ENCODE measurements at regions not wholly inside any gene's neighbourhood (a gene's known extent, or its start where the extent isn't known, plus 50 kb on each side); places are given as distances from the start of the nearest gene placed in this dataset.
"Not testable (repeated sequence)": the region's sequence is repeated elsewhere in the genome, so short reads cannot be mapped to it uniquely, and the experiment has no call there.

GRCh38 chr3:22729212-22729611 lies 473.9 kb upstream of the UBE2E2 start:
- Mint-ChIP-seq H3K27ac (no peak overlapping the region), H3K27me3 (no peaks in the 10 kb centered on the region), H3K36me3 (ENCODE audit: low read depth) (no peaks in the 10 kb centered on the region), H3K4me3 (no peak overlapping the region), H3K4me1 (ENCODE audit: low read depth) (no peaks in the 10 kb centered on the region), H3K9me3 (no peaks in the 10 kb centered on the region)

GRCh38 chr3:22729981-22730380 lies 473.1 kb upstream of the UBE2E2 start:
- Mint-ChIP-seq H3K36me3 (ENCODE audit: low read depth) (no peaks in the 10 kb centered on the region), H3K27me3 (no peaks in the 10 kb centered on the region), H3K4me1 (ENCODE audit: low read depth) (no peaks in the 10 kb centered on the region), H3K4me3 (no peak overlapping the region), H3K27ac (no peak overlapping the region), H3K9me3 (no peaks in the 10 kb centered on the region)

GRCh38 chr3:22730701-22731100 lies 472.4 kb upstream of the UBE2E2 start:
- Mint-ChIP-seq H3K27me3 (no peaks in the 10 kb centered on the region), H3K4me3 (no peak overlapping the region), H3K27ac (no peak overlapping the region), H3K9me3 (no peaks in the 10 kb centered on the region), H3K36me3 (ENCODE audit: low read depth) (no peaks in the 10 kb centered on the region), H3K4me1 (ENCODE audit: low read depth) (no peaks in the 10 kb centered on the region)

- H3K9me3 Mint-ChIP-seq = no peaks in the 10 kb centered on the region
- no peaks in the 10 kb centered on the region for H3K27me3 Mint-ChIP-seq
- no peaks in the 10 kb centered on the region for H3K36me3 Mint-ChIP-seq (ENCODE audit: low read depth)
- H3K4me1 Mint-ChIP-seq (ENCODE audit: low read depth) = no peaks in the 10 kb centered on the region
- no peak overlapping the region for H3K27ac Mint-ChIP-seq
- H3K4me3 Mint-ChIP-seq = no peak overlapping the region
Observed at GRCh38 chr3:22731901-22732300, 471.2 kb upstream of the UBE2E2 start.

GRCh38 chr3:22732641-22733040 lies 470.5 kb upstream of the UBE2E2 start:
- no peak overlapping the region for H3K27ac Mint-ChIP-seq
- H3K4me1 Mint-ChIP-seq (ENCODE audit: low read depth) = no peaks in the 10 kb centered on the region
- H3K27me3 Mint-ChIP-seq = no peaks in the 10 kb centered on the region
- H3K36me3 Mint-ChIP-seq (ENCODE audit: low read depth) = no peaks in the 10 kb centered on the region
- no peak overlapping the region for H3K4me3 Mint-ChIP-seq
- no peaks in the 10 kb centered on the region for H3K9me3 Mint-ChIP-seq

GRCh38 chr3:22734207-22734606 lies 468.9 kb upstream of the UBE2E2 start:
- no peak overlapping the region for H3K4me3 Mint-ChIP-seq
- H3K36me3 Mint-ChIP-seq (ENCODE audit: low read depth) = no peaks in the 10 kb centered on the region
- no peaks in the 10 kb centered on the region for H3K27me3 Mint-ChIP-seq
- no peak overlapping the region for H3K27ac Mint-ChIP-seq
- H3K9me3 Mint-ChIP-seq = no peaks in the 10 kb centered on the region
- no peaks in the 10 kb centered on the region for H3K4me1 Mint-ChIP-seq (ENCODE audit: low read depth)

GRCh38 chr3:22734756-22735155 lies 468.4 kb upstream of the UBE2E2 start:
- Mint-ChIP-seq H3K4me1 (ENCODE audit: low read depth) (no peaks in the 10 kb centered on the region), H3K36me3 (ENCODE audit: low read depth) (no peaks in the 10 kb centered on the region), H3K4me3 (no peak overlapping the region), H3K27me3 (no peaks in the 10 kb centered on the region), H3K9me3 (no peaks in the 10 kb centered on the region), H3K27ac (no peak overlapping the region)

GRCh38 chr3:22735373-22735772 lies 467.8 kb upstream of the UBE2E2 start:
- Mint-ChIP-seq H3K36me3 (ENCODE audit: low read depth) (no peaks in the 10 kb centered on the region), H3K27ac (no peak overlapping the region), H3K4me1 (ENCODE audit: low read depth) (no peaks in the 10 kb centered on the region)

GRCh38 chr3:22743386-22743785 lies 459.7 kb upstream of the UBE2E2 start:
- not testable (repeated sequence) for H3K36me3 Mint-ChIP-seq (ENCODE audit: low read depth); H3K4me3 Mint-ChIP-seq; H3K4me1 Mint-ChIP-seq (ENCODE audit: low read depth); H3K27me3 Mint-ChIP-seq; H3K27ac Mint-ChIP-seq; H3K9me3 Mint-ChIP-seq

More at GRCh38 chr3:22735373-22735772, 467.8 kb upstream of the UBE2E2 start:
- Mint-ChIP-seq H3K9me3 (no peaks in the 10 kb centered on the region), H3K27me3 (no peaks in the 10 kb centered on the region), H3K4me3 (no peak overlapping the region)

- Mint-ChIP-seq H3K36me3 (ENCODE audit: low read depth) (no peaks in the 10 kb centered on the region), H3K4me1 (ENCODE audit: low read depth) (no peaks in the 10 kb centered on the region), H3K27me3 (peaks cover 3% of the 10 kb centered on the region), H3K4me3 (no peak overlapping the region), H3K9me3 (no peaks in the 10 kb centered on the region), H3K27ac (no peak overlapping the region)
Observed at GRCh38 chr3:22745321-22745720, 457.8 kb upstream of the UBE2E2 start.

GRCh38 chr3:22746221-22746620 lies 456.9 kb upstream of the UBE2E2 start:
- Mint-ChIP-seq H3K4me3 (no peak overlapping the region), H3K27me3 (peaks cover 3% of the 10 kb centered on the region), H3K27ac (no peak overlapping the region), H3K36me3 (ENCODE audit: low read depth) (no peaks in the 10 kb centered on the region), H3K4me1 (ENCODE audit: low read depth) (no peaks in the 10 kb centered on the region), H3K9me3 (no peaks in the 10 kb centered on the region)

- Mint-ChIP-seq H3K4me3 (no peak overlapping the region), H3K27ac (no peak overlapping the region), H3K36me3 (ENCODE audit: low read depth) (no peaks in the 10 kb centered on the region), H3K4me1 (ENCODE audit: low read depth) (no peaks in the 10 kb centered on the region), H3K9me3 (no peaks in the 10 kb centered on the region), H3K27me3 (peaks cover 3% of the 10 kb centered on the region)
Observed at GRCh38 chr3:22748453-22749045, 454.6 kb upstream of the UBE2E2 start.

GRCh38 chr3:22759636-22760310 lies 443.4 kb upstream of the UBE2E2 start:
- Mint-ChIP-seq H3K4me3 (no peak overlapping the region), H3K27ac (no peak overlapping the region), H3K27me3 (no peaks in the 10 kb centered on the region), H3K9me3 (peaks cover 3% of the 10 kb centered on the region), H3K4me1 (ENCODE audit: low read depth) (no peaks in the 10 kb centered on the region), H3K36me3 (ENCODE audit: low read depth) (no peaks in the 10 kb centered on the region)

GRCh38 chr3:22765679-22766078 lies 437.4 kb upstream of the UBE2E2 start:
- H3K27me3 Mint-ChIP-seq = no peaks in the 10 kb centered on the region
- no peaks in the 10 kb centered on the region for H3K4me1 Mint-ChIP-seq (ENCODE audit: low read depth)
- H3K36me3 Mint-ChIP-seq (ENCODE audit: low read depth) = no peaks in the 10 kb centered on the region
- H3K27ac Mint-ChIP-seq = no peak overlapping the region
- no peak overlapping the region for H3K4me3 Mint-ChIP-seq
- H3K9me3 Mint-ChIP-seq = peaks cover 3% of the 10 kb centered on the region

GRCh38 chr3:22777834-22778233 lies 425.3 kb upstream of the UBE2E2 start:
- Mint-ChIP-seq H3K36me3 (ENCODE audit: low read depth) (no peaks in the 10 kb centered on the region), H3K4me3 (no peak overlapping the region), H3K9me3 (no peaks in the 10 kb centered on the region), H3K27me3 (no peaks in the 10 kb centered on the region), H3K4me1 (ENCODE audit: low read depth) (no peaks in the 10 kb centered on the region), H3K27ac (no peak overlapping the region)

GRCh38 chr3:22779737-22780136 lies 423.4 kb upstream of the UBE2E2 start:
- Mint-ChIP-seq H3K9me3 (peaks cover 17% of the 10 kb centered on the region), H3K27ac (no peak overlapping the region), H3K27me3 (no peaks in the 10 kb centered on the region), H3K4me3 (no peak overlapping the region), H3K36me3 (ENCODE audit: low read depth) (no peaks in the 10 kb centered on the region), H3K4me1 (ENCODE audit: low read depth) (no peaks in the 10 kb centered on the region)
